Heart right ventricle (tissue), 16 donors: ENCODE measurements at regions not wholly inside any gene's neighbourhood (a gene's known extent, or its start where the extent isn't known, plus 50 kb on each side); places are given as distances from the start of the nearest gene placed in this dataset.

ENCODE experiments used
- ATAC-seq, 8 donors: fragments of 200-7000 bp; cut with Tn5 transposase; one replicate each; pipeline ENCODE4 v1.9.1; 2020; ENCODE audit warnings: mild to moderate bottlenecking in 8 of 8, moderate library complexity in 8 of 8, moderate number of reproducible peaks in 1 of 8
- DNase-seq, 2 donors: peaks; one replicate each; pipeline ENCODE4 v3.0.0-alpha.2; 2020
- H3K27ac ChIP-seq, 10 donors: fragments of 200-600 bp; sonication (generic) in 2 of 10; one replicate each; pipeline versions ENCODE4 v1.5.0 to v1.8.0; 2020 to 2022; ENCODE audit warnings: mild to moderate bottlenecking in 3 of 10
- H3K27me3 ChIP-seq, 7 donors: fragments of 200-600 bp; one replicate each; pipeline ENCODE4 v1.8.0; 2021 to 2022; ENCODE audit warnings: mild to moderate bottlenecking in 2 of 7
- H3K36me3 ChIP-seq, 9 donors: fragments of 200-600 bp; sonication (generic) in 1 of 9; one replicate each; pipeline versions ENCODE4 v1.5.0 to v1.8.0; 2020 to 2022; ENCODE audit warnings: mild to moderate bottlenecking in 2 of 9
- H3K4me1 ChIP-seq, 9 donors: fragments of 200-600 bp; sonication (generic) in 1 of 9; one replicate each; pipeline versions ENCODE4 v1.5.0 to v1.8.0; 2020 to 2022; ENCODE audit warnings: mild to moderate bottlenecking in 4 of 9
- H3K4me3 ChIP-seq, 10 donors: fragments of 200-600 bp; sonication (generic) in 2 of 10; one replicate each; pipeline versions ENCODE4 v1.5.0 to v1.8.0; 2020 to 2022; ENCODE audit warnings: mild to moderate bottlenecking in 7 of 10, moderate library complexity in 2 of 10
- H3K9me3 ChIP-seq, 11 donors: fragments of 200-600 bp in 10 of 11; sonication (generic) in 2 of 11; one replicate each; pipeline versions ENCODE4 v1.5.0 to v1.8.0; 2013 to 2022; ENCODE audit warnings: mild to moderate bottlenecking in 2 of 11, control low read depth in 1 of 11, moderate library complexity in 1 of 11
- WGBS, 2 donors: extraction: QIAGEN DNeasy Blood & Tissue Kit; methylation state at CpG; one replicate each; pipeline ENCODE4 v1.1.7; 2013; ENCODE audit warnings: inconsistent platforms in 1 of 2; 5-methylcytosine and 5-hydroxymethylcytosine counted together
- intact Hi-C, 10 donors: fragments of 100-400 bp; cut with DNase I; formaldehyde crosslinking; loops; one replicate each; pipeline versions ENCODE4 v1.11.1 to v1.14.2; 2022
- TF ChIP-seq, protein P1 (sequence below), 9 donors: fragments of 200-600 bp; sonication (generic) in 2 of 9; IDR thresholded peaks; one replicate each; pipeline versions ENCODE4 v1.5.0 to v1.8.0; 2021 to 2022; ENCODE audit warnings: antibody characterized with exemption in 9 of 9, mild to moderate bottlenecking in 5 of 9, moderate library complexity in 1 of 9
- donor health status: Arrhythmogenic right ventricular cardiomyopathy.
- donor health status: ischemic (EF 13 %, LVEDD 7.1; RV severe dilation, severe dysfunction).
- donor health status: healthy with polysubstance abuse.
- donor health status: DM: no; HTN: yes; CAD: no.
- donor health status: DM: no; HTN: no; CAD: no.
- donor health status: ischemic (EF 25% LVEDD 6.9; RV normal size, moderate dysfunction).
- donor health status: ischemic (EF 25% LVEDD 5.7; RV mildly dilated, moderate dysfunction).
- donor health status: healthy.
- donor health status: DM: yes; HTN: yes; CAD: no.
- donor health status: Ischemic cardiomyopathy.
- donor health status: ischemic (EF 35%, LVEDD 5.7; RV mildly dilated, moderate dysfunction).
- donor health status: nonischemic (EF 11% LVEDD 7.7; RV severe dilation, severe dysfunction).
- donor health status: DM: yes; HTN: yes; CAD: no.
- donor health status: PGD.
- donor health status: ischemic (EF 29% LVEDD 5.4; RV normal size, mild dysfunction).
- donor health status: nonischemic (EF 23%, LVEDD 6.1; RV moderate dilation, normal function).

DNA sequence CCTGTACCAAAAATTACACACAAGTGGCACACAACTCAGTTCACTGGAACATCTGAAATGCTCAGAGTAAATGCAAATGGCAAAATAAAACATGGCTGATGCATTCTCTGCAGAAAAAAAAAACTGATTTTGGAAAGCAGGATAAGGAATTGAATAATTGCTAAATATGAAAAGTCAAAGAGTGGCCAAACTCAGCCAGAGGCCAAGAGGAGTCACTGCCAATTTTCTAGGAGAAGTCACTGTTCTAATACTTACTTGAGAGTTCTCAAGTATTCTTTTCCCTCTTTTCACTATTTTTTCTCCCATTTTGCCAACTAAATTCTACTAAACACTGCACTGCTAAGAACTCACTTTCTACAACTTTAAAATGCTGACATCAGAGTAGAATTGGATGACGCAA is 1018.6 kb downstream of the TUSC7 start:
- WGBS, 2 donors: 85 to 92% methylated on average over 1 of the region's 1 CpG
- ATAC-seq (no peak), DNase-seq (no peak)
- H3K27me3 ChIP-seq: peaks cover 0 to 4% (median 0%) of the 10 kb centered on the region in 7 donors
- no peak overlapping the region for H3K27ac ChIP-seq
- no peaks in the 10 kb centered on the region for H3K9me3 ChIP-seq
- intact Hi-C loops: loop anchor here in 1 of 10 donors (5.0 kb wide), 1 partner anchor 336 kb away; no protein-coding TSS in a partner anchor
- H3K4me3 ChIP-seq: no peak overlapping the region
- TF ChIP-seq, protein P1, sequence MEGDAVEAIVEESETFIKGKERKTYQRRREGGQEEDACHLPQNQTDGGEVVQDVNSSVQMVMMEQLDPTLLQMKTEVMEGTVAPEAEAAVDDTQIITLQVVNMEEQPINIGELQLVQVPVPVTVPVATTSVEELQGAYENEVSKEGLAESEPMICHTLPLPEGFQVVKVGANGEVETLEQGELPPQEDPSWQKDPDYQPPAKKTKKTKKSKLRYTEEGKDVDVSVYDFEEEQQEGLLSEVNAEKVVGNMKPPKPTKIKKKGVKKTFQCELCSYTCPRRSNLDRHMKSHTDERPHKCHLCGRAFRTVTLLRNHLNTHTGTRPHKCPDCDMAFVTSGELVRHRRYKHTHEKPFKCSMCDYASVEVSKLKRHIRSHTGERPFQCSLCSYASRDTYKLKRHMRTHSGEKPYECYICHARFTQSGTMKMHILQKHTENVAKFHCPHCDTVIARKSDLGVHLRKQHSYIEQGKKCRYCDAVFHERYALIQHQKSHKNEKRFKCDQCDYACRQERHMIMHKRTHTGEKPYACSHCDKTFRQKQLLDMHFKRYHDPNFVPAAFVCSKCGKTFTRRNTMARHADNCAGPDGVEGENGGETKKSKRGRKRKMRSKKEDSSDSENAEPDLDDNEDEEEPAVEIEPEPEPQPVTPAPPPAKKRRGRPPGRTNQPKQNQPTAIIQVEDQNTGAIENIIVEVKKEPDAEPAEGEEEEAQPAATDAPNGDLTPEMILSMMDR (IDR thresholded peaks at IDR 0.05): no peak
- no peaks in the 10 kb centered on the region for H3K4me1 ChIP-seq
- no peaks in the 10 kb centered on the region for H3K36me3 ChIP-seq

- no peaks in the 10 kb centered on the region for H3K4me1 ChIP-seq
- 86 to 96% methylated on average over 3 of the region's 3 CpGs for WGBS, 2 donors
- H3K27me3 ChIP-seq: no peaks in the 10 kb centered on the region
- ATAC-seq (no peak), DNase-seq (no peak)
- H3K9me3 ChIP-seq: no peaks in the 10 kb centered on the region
- no peak overlapping the region for H3K27ac ChIP-seq
- intact Hi-C loops: no loop called here
- TF ChIP-seq, protein P1 (IDR thresholded peaks at IDR 0.05): no peak
- no peak overlapping the region for H3K4me3 ChIP-seq
- no peaks in the 10 kb centered on the region for H3K36me3 ChIP-seq
Measured at GRCh38 chr3:117734496-117734895, 1024.9 kb downstream of the TUSC7 start.

DNA sequence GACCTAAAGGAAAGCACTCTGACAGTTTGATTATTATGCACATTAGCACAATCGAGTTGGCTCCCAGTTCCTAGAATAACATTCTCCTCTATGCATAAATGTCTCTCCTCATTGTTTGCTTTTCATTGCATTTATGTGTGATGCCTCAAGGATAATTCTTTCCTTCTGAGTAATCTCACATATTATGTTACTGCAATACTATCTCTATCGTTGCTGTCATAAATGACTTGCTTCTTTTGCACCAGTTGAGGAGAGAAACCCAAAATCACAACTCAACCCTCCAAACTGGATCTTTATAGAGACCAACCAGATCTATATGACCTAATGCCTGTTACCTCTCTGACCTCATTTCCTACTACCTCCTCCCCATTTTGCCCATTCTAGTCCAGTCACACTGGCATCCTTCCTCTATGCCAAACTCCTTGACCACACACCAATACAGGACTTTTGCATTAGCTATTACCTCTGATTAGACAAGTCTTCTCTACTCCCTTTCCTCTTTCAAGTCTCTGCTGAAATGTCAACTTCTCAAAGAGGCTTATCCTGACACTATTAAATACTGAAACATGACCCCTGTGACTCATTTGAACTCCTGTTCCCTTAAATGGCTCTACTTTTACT is 1026.0 kb downstream of the TUSC7 start:
- H3K36me3 ChIP-seq: no peaks in the 10 kb centered on the region
- 67 to 76% methylated on average over 2 of the region's 2 CpGs for WGBS, 2 donors
- no peak for ATAC-seq
- no peak overlapping the region for H3K27ac ChIP-seq
- no peaks in the 10 kb centered on the region for H3K4me1 ChIP-seq
- no peak overlapping the region for H3K4me3 ChIP-seq
- TF ChIP-seq, protein P1 (IDR thresholded peaks at IDR 0.05): no peak
- DNase-seq: no peak
- H3K27me3 ChIP-seq: peaks cover 0 to 4% (median 0%) of the 10 kb centered on the region in 7 donors
- no peaks in the 10 kb centered on the region for H3K9me3 ChIP-seq
- intact Hi-C loops: no loop called here

DNA sequence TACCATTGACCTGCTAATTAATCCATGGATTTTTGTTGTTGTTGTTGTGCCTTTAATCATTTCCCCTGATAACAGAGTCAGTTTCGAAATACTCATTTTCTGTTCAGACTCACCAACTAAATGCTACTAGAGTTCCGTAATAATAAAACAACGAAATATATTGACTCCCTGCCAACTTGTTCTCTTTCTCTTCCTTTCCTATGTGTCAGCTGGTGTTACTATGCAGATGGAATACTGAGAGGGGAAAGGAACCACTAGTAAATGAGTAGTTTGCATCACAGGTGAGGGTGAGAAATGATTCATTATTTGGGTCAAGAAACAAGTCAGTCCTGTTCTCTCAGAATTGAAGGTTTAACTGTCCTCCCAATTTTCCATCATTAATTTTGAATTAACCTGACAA is 1027.3 kb downstream of the TUSC7 start:
- no peak for ATAC-seq
- H3K27ac ChIP-seq: no peak overlapping the region
- TF ChIP-seq, protein P1 (IDR thresholded peaks at IDR 0.05): no peak
- H3K9me3 ChIP-seq: no peaks in the 10 kb centered on the region
- DNase-seq: no peak
- WGBS, 2 donors: 66 to 72% methylated on average over 3 of the region's 3 CpGs
- H3K36me3 ChIP-seq: no peaks in the 10 kb centered on the region
- H3K4me3 ChIP-seq: no peak overlapping the region
- peaks cover 0 to 4% (median 0%) of the 10 kb centered on the region in 7 donors for H3K27me3 ChIP-seq
- no peaks in the 10 kb centered on the region for H3K4me1 ChIP-seq
- intact Hi-C loops: no loop called here
